ENCODE measurements at regions not wholly inside any gene's neighbourhood (a gene's known extent, or its start where the extent isn't known, plus 50 kb on each side); places are given as distances from the start of the nearest gene placed in this dataset.
"Not testable (repeated sequence)": the region's sequence is repeated elsewhere in the genome, so short reads cannot be mapped to it uniquely, and the experiment has no call there.

DNA sequence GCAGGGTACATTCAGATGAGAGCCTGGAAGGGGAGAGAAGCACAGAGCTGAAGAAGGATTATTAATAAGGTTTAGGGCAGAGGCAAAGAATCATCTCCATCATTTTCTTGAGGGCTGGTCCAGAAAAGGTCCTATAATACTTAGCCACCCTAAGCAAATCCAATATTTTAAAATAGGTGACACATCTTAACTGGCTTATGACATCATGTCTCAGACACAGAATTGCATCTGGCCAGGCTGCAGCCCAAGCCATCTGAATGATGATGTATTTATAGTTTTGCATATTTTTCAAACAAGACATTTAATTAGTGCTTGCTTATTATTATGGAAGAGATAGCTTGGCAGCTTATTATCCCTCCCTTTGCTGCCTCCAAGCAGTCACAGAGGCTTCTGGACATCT lies 571.3 kb downstream of the SUCLG1 start:
- Histone ChIP-seq H3K27ac (no peak overlapping the region), H3K36me3 (no peaks in the 10 kb centered on the region), H3K9ac (ENCODE audit: low read depth in 2 of 2, low read length in 2 of 2) (no peak overlapping the region), H3K4me1 (no peaks in the 10 kb centered on the region), H3K27me3 (no peaks in the 10 kb centered on the region), H3K9me3 (no peaks in the 10 kb centered on the region), H3K4me3 (no peak overlapping the region)
- no peak for DNase-seq
- TF ChIP-seq, protein P1, sequence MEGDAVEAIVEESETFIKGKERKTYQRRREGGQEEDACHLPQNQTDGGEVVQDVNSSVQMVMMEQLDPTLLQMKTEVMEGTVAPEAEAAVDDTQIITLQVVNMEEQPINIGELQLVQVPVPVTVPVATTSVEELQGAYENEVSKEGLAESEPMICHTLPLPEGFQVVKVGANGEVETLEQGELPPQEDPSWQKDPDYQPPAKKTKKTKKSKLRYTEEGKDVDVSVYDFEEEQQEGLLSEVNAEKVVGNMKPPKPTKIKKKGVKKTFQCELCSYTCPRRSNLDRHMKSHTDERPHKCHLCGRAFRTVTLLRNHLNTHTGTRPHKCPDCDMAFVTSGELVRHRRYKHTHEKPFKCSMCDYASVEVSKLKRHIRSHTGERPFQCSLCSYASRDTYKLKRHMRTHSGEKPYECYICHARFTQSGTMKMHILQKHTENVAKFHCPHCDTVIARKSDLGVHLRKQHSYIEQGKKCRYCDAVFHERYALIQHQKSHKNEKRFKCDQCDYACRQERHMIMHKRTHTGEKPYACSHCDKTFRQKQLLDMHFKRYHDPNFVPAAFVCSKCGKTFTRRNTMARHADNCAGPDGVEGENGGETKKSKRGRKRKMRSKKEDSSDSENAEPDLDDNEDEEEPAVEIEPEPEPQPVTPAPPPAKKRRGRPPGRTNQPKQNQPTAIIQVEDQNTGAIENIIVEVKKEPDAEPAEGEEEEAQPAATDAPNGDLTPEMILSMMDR (IDR thresholded peaks at IDR 0.05): no peak
- intact Hi-C loops (cut with DNase I): no loop called here

DNA sequence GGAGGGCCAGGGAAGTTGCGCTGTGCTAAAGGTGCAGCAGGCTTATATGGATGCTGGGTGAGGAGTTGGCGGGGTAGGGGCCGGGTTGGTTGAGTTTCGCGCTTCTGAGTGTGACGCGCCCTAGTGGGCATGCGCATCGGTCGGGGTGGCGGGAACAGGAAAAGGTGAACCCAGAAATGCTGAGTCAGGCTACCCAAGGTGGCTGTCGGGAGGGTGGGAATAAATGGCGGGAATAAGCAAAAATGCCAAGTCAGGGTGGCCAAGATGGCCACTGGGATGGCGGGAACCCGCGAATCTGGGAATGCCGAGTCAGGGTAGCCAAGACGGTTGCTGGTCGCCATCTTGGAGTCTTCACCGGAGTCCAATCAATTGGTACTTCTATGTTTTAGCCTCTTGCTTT lies 580.0 kb downstream of the SUCLG1 start:
- Histone ChIP-seq H3K27ac (no peak overlapping the region), H3K36me3 (no peaks in the 10 kb centered on the region), H3K27me3 (no peaks in the 10 kb centered on the region), H3K4me3 (no peak overlapping the region), H3K9ac (ENCODE audit: low read depth in 2 of 2, low read length in 2 of 2) (no peak overlapping the region), H3K9me3 (no peaks in the 10 kb centered on the region), H3K4me1 (no peaks in the 10 kb centered on the region)
- TF ChIP-seq, protein P1 (IDR thresholded peaks at IDR 0.05): no peak
- intact Hi-C loops (cut with DNase I): no loop called here
- DNase-seq: no peak

DNA sequence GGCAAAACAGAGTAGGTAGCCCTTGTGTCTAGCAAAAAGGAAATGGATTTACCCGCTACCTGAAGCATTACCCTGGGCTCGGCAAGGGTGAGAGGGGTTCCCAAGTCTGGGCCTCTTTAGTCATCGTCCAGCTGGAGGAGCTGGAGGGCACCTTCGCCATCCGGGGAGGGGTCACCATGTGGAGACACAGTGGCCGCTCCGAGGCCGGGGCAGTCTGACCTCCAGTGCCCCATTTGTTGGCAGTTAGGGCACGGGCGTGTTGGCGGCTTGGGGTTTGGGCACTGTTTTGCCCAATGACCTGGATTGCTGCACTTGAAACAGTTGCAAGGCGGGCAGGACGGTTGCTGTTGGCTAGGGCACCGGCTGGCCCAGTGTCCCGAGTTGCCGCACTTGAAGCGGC lies 581.8 kb downstream of the SUCLG1 start:
- H3K27ac ChIP-seq; H3K27me3 ChIP-seq; H3K4me3 ChIP-seq; H3K36me3 ChIP-seq; intact Hi-C loops (cut with DNase I); H3K9ac ChIP-seq (ENCODE audit: low read depth in 2 of 2, low read length in 2 of 2); H3K4me1 ChIP-seq; DNase-seq; H3K9me3 ChIP-seq: not testable (repeated sequence)

DNA sequence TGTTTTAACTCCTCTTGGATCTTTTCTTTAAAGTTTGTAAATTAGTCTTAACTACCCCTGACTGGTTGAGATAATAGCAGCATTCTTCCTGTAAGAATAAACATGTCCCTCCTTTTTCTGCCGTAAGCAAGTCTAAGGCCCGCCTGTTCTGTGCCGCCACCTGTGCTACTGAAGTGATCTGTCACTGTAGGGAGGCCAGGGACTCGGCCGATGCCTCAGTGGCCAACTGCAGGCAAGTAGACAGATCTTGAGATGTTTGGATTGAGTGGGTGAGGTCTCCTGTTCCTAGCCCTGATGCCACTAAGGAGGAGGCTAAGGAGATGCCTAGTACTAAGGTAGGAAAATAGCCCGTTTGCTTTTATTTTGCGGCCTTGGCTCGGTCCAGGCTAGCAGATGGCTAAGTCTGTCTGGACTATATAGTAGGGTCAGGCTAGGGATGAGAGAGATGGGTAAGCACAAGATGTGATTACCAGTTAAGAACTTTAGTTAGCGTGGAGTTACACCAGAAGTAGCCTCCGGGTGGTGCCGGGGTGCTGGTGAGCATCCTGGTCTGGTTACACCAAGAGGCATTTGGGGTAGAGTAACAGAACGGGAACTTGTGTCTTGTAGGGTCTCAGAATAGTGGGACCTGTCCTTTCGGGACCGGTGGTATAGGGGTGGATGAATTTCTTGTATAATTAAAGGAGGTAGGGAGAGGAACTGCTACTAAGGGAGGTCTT lies 584.2 kb downstream of the SUCLG1 start:
- no peaks in the 10 kb centered on the region for H3K36me3 ChIP-seq
- DNase-seq: no peak
- H3K9me3 ChIP-seq: no peaks in the 10 kb centered on the region
- no peaks in the 10 kb centered on the region for H3K4me1 ChIP-seq
- no peak overlapping the region for H3K4me3 ChIP-seq
- intact Hi-C loops (cut with DNase I): no loop called here
- TF ChIP-seq, protein P1 (IDR thresholded peaks at IDR 0.05): no peak
- no peak overlapping the region for H3K27ac ChIP-seq
- no peak overlapping the region for H3K9ac ChIP-seq (ENCODE audit: low read depth in 2 of 2, low read length in 2 of 2)
- H3K27me3 ChIP-seq: no peaks in the 10 kb centered on the region

DNA sequence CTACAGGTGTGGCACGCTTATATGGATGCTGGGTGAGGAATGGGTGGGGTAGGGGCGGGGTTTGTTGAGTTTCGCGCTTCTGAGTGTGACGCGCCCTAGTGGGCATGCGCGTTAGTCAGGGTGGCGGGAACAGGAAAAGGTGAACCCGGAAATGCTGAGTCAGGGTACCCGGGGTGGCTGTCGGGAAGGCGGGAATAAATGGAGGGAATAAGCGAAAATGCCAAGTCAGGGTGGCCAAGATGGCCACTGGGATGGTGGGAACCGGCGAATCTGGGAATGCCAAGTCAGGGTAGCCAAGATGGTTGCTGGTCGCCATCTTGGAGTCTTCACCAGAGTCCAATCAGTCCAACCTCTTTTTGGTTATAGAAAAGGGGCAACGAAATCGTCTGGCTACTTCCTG lies 585.0 kb downstream of the SUCLG1 start:
- no peaks in the 10 kb centered on the region for H3K9me3 ChIP-seq
- no peak for DNase-seq
- intact Hi-C loops (cut with DNase I): no loop called here
- H3K4me3 ChIP-seq: no peak overlapping the region
- H3K27me3 ChIP-seq: no peaks in the 10 kb centered on the region
- TF ChIP-seq, protein P1 (IDR thresholded peaks at IDR 0.05): no peak
- H3K9ac ChIP-seq (ENCODE audit: low read depth in 2 of 2, low read length in 2 of 2): no peak overlapping the region
- H3K4me1 ChIP-seq: no peaks in the 10 kb centered on the region
- no peak overlapping the region for H3K27ac ChIP-seq
- H3K36me3 ChIP-seq: no peaks in the 10 kb centered on the region

DNA sequence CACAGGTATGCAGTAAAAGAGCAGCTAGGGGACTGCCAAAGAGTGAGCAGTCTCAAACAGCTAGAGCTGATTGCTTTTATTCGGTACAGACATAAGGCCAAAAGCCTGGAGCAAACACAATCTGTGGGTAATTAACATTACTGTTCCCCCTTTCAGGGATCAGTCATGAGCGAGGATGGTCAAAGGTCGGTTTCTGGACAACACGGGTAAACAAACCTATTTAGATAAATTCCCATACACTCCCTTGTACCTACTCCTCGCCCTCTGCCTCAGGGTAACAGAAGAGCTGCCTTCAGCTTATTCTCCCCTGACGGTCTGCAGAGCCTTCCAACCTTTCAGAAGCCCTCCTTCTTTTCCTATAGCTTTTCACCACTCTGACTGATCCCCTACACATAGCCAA lies 586.0 kb downstream of the SUCLG1 start:
- H3K27ac ChIP-seq: no peak overlapping the region
- no peaks in the 10 kb centered on the region for H3K36me3 ChIP-seq
- H3K4me1 ChIP-seq: no peaks in the 10 kb centered on the region
- H3K9ac ChIP-seq (ENCODE audit: low read depth in 2 of 2, low read length in 2 of 2): no peak overlapping the region
- no peak for DNase-seq
- intact Hi-C loops (cut with DNase I): no loop called here
- no peaks in the 10 kb centered on the region for H3K9me3 ChIP-seq
- no peak overlapping the region for H3K4me3 ChIP-seq
- TF ChIP-seq, protein P1 (IDR thresholded peaks at IDR 0.05): no peak
- no peaks in the 10 kb centered on the region for H3K27me3 ChIP-seq
